Activated CD8-positive, alpha-beta memory T cell treated with anti-CD3 and anti-CD28 coated beads for 24 hours (primary cell): ENCODE measurements at regions not wholly inside any gene's neighbourhood (a gene's known extent, or its start where the extent isn't known, plus 50 kb on each side); places are given as distances from the start of the nearest gene placed in this dataset.
"Not testable (repeated sequence)": the region's sequence is repeated elsewhere in the genome, so short reads cannot be mapped to it uniquely, and the experiment has no call there.

Source experiments
- DNase-seq: peaks from one replicate; pipeline ENCODE4 v3.0.0-alpha.2; 2020

DNA sequence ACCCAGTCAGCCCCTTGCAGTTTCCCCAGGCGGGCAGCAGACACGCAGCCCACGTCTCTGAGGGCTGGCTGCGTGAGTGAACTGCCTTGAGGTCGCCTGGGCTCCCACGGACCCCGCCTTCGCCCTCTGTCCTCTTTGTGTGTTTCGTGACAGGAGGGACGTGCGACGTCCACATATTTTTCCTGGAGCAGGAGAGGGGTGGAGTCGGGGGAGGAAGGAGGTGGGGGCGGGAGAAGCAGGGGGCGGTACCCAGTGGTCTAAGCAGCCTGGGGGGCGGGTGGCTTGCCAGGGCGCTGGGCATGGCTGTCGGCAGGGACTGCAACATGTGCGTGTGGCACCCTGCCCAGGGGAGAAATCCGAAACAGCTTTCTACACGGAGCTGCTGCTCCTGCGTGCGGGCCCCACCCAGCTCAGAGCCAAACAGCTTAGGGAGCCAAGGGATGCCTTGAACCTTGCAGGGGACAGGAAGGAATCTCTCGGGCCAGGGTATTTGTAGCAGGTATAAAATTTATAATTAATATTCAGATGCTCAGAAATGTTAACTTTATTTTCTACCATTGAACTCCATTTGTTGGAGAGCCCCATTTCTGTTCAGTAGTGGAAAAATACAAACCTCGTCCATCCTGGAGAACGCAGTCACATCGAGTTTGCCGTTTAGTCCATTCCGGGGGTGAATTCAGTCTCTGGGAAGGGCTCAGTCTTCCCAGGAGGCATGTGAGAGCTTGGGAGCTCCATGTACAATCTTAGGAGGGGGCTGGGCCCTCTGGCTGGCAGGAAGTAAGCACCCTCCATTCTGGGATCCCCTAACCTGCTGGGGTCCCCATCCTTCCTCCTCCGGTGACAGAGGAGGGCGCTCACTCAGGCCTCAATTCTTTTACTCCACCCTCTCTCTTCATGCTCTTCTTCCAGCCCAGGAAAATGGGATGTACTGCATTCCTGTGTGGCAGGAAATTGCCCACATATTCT is 79.1 kb upstream of the MEF2A start:
- no peak for DNase-seq

DNA sequence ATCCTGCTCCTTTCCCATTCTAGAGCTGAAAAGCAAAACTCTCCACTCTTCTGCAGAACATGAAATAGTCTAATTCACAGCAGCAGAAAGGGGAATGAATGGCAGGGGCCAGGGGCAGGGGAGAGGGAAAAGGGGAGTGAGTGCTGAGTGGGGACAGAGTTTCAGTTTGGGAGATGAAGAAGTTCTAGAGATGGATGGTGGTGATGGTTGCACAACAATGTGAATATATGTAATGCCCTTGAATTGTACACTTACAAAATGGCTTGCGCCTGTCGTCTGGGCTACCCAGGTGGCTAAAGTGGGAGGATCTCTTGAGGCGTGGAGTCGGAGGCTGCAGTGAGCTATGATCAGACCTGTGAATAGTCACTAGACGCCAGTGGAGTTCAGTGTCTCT is 78.5 kb upstream of the MEF2A start:
- peak; percentile 28 for DNase-seq

DNA sequence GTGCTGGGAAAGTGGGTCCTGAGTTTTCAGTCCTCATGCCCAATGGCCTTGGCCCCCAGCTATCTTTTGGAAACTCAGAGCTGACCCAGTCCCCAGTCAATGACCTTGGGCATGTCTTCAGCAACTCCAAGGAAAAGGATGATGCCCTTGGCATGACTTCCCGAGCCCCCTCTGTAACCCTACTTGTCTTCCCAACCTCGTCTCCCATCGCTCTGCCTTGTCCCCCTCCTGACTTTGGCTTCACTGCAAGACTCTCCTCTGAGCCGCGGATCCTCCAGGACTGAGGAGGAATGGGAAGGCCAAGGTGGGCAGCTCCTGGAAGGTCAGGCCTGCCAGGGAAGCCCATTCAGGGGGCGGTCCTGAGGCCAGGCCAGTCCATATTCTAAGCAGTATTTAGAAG is 73.5 kb upstream of the MEF2A start:
- DNase-seq: no peak

DNA sequence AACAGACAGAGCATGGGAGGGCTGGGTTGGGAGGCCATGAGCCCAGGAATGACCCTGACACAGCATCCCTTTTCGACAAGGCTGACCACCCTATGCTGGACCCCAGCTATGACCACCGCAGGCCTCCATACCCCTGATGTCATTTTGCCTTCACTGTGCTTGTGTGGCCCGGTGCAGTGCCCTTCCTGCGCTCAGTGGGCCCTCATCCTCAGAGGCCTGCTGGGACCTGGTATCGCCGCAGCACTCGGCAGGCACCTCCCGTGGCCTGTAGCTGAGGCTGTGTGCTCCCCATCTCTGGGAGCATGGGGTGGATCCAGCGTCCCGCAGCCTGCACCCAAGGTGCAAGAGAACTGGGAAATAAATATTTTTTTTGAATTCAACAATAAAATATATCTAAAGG is 73.1 kb upstream of the MEF2A start:
- DNase-seq: no peak

DNA sequence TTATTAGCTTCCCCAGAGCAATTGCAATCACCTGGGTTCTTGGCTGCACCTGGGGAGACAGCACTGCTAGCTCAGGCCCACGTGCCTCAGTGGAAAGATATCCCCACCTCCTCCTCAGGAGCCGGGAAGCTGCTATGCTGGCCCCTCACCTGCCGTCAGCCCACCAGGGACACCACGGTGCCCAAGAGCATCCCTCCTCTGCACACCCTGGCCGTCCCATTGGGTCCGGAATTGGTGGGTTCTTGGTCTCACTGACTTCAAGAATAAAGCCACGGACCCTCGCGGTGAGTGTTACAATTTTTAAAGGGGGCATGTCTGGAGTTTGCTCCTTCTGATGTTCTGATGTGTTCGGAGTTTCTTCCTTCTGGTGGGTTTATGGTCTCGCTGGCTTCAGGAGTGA is 72.3 kb upstream of the MEF2A start:
- no peak for DNase-seq

DNA sequence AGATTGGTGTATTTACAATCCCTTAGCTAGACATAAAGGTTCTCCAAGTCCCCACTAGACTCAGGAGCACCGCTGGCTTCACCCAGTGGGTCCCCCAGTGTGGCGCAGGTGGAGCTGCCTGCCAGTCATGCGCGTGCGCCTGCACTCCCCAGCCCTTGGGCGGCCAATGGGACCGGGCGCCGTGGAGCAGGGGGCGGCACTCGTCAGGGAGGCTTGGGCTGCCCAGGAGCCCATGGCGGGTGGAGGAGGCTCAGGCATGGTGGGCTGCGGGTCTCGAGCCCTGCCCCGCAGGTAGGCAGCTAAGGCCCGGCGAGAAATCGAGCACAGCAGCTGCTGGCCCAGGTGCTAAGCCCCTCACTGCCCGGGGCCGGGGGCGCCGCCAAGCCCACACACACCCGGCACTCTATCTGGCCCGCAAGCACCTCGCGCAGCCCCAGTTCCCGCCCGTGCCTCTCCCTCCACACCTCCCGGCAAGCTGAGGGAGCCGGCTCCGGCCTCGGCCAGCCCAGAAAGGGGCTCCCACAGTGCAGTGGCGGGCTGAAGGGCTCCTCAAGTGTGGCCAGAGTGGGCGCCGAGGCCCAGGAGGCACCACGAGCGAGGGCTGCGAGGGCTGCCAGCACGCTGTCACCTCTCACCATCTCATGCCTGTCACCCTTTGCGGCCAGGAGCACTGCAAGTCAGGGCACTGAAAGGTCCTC is 71.1 kb upstream of the MEF2A start:
- DNase-seq: not testable (repeated sequence)

DNA sequence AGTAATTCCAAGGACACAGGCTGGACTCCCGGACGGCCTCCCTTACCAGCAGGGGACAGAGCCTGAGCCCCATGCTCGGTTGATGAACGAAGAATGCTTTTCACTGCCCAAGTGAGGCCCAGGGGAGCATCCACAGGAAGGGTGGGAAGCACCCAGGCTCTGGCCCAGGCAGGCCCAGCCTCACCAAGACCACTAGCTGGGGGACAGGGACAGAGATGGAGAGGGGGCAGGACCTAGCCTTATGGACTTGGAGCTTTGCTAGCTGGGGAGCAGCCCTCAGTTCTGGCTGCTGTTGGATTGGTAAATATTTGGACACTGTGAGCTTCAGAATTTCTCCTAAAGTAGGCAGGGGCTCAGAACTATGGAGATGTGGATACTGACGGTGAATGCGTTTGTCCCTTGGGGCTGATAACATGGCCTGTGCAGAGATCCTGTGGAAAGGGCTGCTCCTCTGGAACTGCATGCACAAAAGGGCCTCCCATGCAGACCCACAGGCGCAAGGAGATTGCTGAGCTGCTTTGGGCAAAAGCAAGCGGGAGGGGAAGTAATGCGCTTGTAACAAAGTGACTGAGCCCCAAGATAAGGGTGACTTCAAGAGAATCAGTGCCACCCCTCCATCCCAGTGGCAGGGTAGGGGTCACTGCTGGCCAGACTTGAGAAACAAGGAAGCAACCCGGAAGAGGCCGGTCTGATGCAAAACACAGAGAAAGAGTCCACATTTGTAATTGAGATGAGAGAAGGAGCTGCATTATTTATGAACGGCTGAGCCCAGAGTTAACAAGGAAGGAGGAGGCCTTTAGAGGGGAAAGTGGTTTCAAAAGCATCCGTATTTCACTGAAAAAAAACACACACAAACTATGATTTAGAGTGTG is 70.1 kb upstream of the MEF2A start:
- peak; percentile 66 for DNase-seq

DNA sequence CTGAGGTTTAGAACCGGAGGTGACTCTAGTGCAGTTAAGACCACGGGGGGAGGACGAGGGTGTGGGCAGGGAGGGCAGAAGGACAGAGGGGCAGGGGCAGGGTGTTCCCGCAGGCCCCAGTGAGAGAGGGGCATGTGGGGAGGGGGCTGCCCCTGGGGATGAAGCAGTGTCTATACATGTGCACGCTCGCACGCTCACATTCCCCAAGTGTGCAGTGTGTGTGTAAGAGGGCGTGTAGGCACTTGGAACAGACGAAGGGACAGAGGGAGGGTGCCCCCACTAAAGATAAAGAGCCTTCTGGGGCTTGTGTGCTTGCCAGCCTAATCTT is 69.5 kb upstream of the MEF2A start:
- peak; percentile 59 for DNase-seq

DNA sequence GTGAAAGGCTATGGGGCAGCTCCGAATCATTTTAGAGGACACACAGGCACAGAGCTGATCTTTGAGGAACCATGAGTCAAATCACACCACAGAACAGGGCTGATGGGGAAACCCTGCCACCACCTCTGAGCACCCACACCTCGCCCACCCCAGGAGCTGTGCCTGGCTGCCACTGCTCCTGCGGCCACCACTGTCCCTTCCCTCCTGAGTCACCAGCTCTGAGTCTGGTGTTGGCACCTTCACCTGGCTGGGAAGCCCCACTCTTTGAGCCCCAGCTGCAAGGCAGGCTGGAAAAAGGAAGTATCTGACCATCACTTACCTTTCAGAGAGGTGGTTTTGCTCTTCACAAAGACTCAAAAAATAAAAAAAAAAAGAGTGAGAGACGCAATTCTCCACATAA is 63.6 kb upstream of the MEF2A start:
- no peak for DNase-seq

DNA sequence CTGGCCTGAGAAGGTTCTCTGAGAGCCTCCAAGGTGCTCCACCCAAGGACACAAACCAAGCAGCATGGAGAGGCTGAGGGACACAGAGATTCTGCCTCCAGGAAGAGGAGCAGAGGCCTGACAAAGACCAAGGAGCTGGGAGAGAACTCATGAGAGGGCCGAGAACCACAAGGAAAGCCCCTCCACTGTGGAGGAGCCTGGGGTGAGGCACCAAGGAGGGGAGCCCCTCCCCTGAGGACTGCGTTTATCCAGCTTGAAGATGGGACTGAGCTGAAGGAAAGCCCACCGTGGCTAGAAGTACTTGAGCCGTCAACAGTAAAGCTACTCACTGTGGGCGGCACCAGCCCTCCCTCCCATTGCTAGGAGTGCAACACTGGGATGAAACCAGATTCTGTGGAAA is 63.1 kb upstream of the MEF2A start:
- DNase-seq: no peak

DNA sequence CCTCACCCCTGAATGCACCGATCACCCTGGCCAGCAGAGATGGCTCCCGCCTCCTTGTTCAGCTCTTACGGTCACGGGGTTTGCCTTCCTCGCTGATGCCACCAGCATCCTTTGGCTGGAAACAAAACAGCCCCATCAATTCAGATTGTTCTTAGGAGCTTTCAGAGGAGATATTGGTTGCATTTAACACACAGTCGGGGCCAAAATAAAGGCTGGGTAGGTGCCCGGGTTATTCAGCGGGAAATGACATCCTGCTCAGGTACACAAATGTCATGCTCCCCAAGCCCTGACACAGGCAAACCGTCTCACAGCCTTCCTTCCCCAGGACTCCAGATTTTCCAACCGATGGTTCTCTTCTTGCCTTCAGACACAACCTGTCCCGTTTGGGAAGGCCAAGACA is 62.4 kb upstream of the MEF2A start:
- no peak for DNase-seq

DNA sequence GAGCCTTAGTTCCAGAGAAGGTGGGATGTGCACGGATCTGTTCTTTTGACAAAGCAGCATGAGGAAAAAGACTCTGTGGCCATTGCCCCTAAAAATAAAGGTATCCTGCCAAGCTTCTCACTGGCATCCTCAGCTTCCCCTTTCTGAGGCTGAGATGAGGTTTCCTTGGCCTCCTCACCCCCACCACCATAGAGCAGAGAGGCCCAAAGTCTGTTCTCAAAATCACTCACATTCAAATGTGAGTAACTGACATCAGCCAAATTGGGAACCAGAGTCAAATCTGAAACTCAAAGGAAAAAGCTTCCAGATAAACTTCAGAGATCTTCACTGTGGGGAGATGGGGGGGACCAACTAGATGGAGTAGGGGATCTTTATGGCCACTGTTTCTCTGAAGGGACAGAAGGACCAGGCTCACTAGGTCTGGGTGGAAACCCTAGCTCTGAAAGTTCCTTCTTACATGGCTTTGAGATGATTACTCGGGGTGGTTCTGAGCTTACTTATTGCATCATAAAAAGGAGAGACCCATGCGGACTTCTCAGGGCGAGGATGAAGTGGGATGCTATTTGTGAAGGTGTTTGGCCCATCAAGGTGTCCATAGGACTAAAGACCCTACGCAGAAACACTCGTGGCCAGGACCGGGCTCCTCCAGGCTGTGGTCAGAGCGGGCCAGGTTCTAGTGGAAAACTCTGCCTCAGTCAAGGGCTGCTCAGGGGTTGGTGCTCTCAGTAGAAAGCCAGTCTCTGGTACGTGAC is 61.5 kb upstream of the MEF2A start:
- no peak for DNase-seq

DNA sequence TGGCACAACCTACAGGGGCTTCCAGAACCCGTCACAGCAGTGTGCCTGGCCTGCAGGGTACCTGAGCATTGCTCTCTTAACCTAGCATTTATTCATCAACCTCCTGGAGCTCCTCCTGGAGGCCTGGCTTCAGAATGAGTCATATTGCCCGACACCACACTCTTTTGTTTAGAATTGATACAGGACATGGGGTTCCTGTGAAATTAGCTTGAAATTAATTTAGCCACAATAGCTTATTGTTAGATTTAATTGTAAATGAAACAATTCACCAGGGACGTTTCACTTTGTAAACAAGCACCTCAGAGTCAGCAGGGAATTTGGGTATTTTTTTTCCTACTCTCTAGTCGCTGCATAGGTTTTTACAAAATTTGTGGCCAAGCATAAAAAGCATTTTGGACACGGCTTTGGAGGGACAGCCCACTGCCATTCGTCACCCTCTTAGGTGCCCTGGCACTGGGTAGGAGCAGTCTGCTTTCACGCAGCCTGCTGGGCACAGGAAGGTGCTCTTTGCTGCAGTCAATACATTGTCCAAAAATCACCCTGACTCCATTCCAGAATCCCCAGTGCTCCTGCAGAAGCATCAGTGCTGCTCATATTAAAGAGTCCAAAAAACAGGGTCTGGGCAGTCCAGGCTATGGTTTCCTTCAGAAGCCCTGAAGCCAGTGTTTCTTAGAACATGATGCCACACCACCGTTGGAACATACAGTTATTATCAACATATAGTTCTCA is 60.8 kb upstream of the MEF2A start:
- no peak for DNase-seq

DNA sequence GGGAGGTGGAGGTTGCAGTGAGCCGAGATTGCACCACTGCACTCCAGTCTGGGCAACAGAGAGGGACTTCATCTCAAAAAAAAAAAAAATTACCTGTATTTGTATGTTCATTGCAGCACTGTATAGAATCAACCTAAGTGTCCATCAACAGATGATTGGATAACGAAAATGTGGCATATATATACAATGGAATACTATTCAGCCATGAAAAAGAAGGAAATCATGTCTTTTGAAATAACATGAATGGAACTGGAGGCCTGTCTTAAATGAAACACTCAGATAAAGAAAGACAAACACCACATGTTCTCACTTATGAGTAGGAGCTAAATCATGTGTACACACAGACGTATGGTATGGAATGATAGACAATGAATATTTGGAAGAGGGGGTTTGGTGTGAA is 59.4 kb upstream of the MEF2A start:
- DNase-seq: no peak

DNA sequence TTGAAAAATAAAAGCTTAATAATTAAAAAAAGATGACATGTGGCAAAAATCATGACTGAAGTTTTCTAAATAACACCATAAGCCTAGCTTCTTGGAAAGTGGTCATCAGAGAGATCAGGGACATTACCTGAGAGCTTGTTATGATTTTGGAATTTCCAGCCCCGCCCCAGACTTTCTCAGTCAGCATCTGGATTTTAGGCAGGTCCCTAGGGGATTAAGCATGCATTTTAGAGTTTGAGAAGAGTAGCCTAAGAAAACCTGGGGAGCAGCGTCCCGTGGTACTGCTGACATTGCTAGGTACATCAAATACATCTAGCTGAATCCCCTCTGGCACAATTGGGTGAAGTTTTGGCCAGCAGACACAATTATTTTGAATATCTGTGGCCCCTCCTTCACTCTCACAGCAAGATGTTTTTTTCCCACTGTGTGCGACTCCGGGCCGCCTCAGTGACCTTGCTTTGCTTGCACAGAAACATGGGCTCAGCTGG is 58.7 kb upstream of the MEF2A start:
- DNase-seq: no peak

DNA sequence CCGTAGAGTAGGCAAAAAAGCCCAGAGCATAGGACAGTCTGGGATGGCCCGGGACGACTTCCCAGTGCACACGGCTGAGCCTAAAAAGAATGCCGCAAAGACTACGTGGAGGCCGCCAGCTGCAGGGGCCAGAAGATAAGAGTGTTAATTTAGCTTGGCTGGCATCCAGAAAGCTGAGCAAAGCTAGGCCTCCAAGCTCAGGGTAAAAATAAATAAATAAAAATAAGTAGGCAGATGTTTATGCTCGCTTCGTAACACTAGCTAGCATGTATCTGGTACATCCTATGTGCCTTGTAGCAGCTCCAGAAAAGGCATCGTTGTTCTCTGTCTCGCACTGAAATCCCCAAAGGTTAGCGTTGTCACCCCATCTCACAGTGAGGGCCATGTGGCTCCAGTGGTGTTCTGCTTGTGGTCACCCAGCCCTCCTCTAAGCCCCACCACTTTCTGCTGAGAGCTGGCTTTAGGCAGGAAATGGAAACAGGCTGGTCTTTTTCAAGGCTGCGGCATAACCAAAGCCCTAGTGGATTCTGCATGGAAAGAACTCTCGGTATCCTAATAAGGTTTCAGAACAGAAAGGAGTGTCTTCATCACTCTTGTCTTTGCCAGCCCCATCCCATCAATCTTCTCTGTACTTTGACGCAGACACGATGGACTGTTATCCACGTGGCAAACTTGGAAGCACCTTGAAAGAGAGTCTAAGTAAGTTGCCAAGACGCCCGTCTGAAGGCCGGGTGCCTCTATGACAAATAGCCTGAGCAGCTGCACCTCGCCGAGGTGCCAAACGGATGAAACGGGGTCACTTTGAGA is 58.1 kb upstream of the MEF2A start:
- no peak for DNase-seq

DNA sequence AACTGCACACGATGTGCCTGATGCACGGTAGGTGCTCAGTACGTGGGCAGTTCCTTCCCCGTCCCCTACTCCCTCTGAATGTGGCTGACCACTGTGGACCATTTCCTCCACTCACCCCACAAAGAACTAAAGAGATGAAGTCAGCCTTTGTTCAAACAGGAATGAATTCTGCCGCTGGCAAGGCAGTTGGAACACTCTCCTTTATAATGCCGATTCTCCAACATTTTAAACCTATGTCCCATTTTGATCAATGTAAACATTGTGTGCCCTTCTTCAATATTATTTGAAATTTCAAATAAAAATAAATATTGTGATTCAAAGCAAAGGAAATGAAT is 57.5 kb upstream of the MEF2A start:
- no peak for DNase-seq

DNA sequence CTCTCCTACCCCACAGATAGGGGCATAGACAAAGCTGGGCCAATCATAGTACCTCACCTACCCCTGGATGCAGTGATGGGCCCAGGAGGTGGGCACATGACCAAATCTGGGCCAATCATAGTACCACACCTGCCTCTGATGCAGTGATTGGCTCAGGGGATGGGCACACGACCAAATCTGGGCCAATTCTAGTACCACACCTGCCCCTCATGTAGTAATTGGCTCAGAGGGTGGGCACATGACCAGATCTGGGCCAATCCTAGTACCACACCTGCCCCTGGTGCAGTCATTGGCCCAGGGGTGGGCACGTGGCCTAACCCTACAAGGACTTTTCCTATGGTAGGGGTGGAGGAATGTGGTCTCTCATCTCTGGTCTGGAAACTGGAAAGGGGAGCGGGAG is 56.9 kb upstream of the MEF2A start:
- DNase-seq: no peak

DNA sequence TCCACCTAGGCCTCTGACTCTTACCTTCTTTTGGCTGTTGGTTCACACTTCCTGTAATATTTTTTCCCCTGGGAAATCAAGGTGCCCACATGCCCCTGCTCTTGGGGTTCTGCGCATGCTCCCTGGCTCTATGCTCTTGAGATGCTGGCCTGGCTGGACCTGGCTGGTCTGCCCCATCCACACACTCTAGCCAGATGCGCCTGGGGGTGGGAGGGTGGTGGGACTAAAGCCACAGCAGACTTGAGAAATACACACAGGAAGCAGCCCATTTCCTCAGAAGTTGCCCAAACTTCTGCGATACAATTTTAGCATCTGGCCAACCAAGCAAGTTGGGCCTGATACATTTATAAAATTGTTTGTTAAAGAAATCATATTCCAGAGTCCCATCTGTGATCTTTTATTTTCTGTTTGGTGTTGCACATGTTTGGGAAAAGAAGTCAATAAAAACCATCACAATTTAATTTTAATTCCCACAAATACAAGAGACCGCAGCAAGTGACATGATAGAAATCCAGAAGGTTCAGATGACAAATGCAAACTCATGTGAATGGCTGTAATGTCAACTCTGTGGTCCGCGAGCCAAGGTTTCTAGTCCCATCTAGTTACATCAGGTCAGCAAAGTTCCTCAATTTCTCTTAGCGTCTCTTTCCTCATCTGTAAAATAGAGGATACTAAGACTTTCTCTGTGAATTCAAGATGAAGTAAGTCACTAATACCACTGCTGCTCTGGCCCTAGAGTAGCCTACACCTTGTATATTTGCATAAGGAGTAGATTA is 55.9 kb upstream of the MEF2A start:
- no peak for DNase-seq

DNA sequence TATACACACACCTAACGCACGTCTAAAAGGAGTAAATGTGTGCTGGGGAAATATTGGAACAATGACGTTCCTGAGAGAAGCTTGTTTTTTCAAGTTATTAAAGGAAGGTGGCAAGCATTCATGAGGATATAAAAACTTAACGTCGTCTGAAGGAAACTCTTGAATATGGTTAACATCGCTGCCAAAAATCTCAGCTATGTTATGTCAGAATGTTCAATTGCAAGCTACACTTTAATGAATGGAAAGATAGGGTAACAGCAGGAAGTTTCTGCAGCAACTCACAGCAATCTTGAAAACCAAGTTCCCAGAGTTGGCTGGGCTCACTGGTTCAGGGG is 54.3 kb upstream of the MEF2A start:
- no peak for DNase-seq
